Heart left ventricle (tissue), 13 donors: ENCODE measurements at regions not wholly inside any gene's neighbourhood (a gene's known extent, or its start where the extent isn't known, plus 50 kb on each side); places are given as distances from the start of the nearest gene placed in this dataset.

Experiments
- CTCF ChIP-seq, 12 donors: fragments of 200-600 bp; sonication (generic) in 4 of 12; IDR thresholded peaks; one replicate each; pipeline versions ENCODE4 v1.5.0 to v1.8.0; 2018 to 2022; ENCODE audit warnings: antibody characterized with exemption in 12 of 12, mild to moderate bottlenecking in 5 of 12
- POLR2A ChIP-seq, 2 donors: fragments of 450-650 bp; IDR thresholded peaks; one replicate each; pipeline ENCODE4 v1.6.1; 2017; ENCODE audit warnings: antibody characterized with exemption in 2 of 2, mild to moderate bottlenecking in 2 of 2, moderate library complexity in 2 of 2
- donor health status: ischemic (EF 13 %, LVEDD 7.1; RV severe dilation, severe dysfunction).
- donor health status: DM: no; HTN: yes; CAD: no.
- donor health status: DM: no; HTN: no; CAD: no.
- donor health status: ischemic (EF 25% LVEDD 6.9; RV normal size, moderate dysfunction).
- donor health status: ischemic (EF 25% LVEDD 5.7; RV mildly dilated, moderate dysfunction).
- donor health status: ischemic (EF 35%, LVEDD 5.7; RV mildly dilated, moderate dysfunction).
- donor health status: nonischemic (EF 11% LVEDD 7.7; RV severe dilation, severe dysfunction).
- donor health status: DM: yes; HTN: yes; CAD: no.
- donor health status: PGD.
- donor health status: ischemic (EF 29% LVEDD 5.4; RV normal size, mild dysfunction).
- donor health status: nonischemic (EF 23%, LVEDD 6.1; RV moderate dilation, normal function).

- TF ChIP-seq CTCF (IDR thresholded peaks at IDR 0.05), result no peak
- TF ChIP-seq POLR2A (IDR thresholded peaks at IDR 0.05), result no peak
Observed at GRCh38 chr13:74835579-74835978, 646.4 kb downstream of the TBC1D4 start.
